GM18498 (cell line): ENCODE measurements at regions not wholly inside any gene's neighbourhood (a gene's known extent, or its start where the extent isn't known, plus 50 kb on each side); places are given as distances from the start of the nearest gene placed in this dataset.
"Not testable (repeated sequence)": the region's sequence is repeated elsewhere in the genome, so short reads cannot be mapped to it uniquely, and the experiment has no call there.

Experiments used
- ATAC-seq: cut with Tn5 transposase; IDR thresholded peaks from one replicate; pipeline ENCODE4 v1.9.1; 2021; ENCODE audit warnings: mild to moderate bottlenecking, moderate library complexity; ENCODE audit not compliant: unreplicated experiment

GRCh38 chr4:148574911-148575310 lies 132.7 kb upstream of the NR3C2 start:
- no peak for ATAC-seq

GRCh38 chr4:148574502-148574901 lies 132.3 kb upstream of the NR3C2 start:
- ATAC-seq: no peak

- ATAC-seq: no peak
Observed at GRCh38 chr4:148574066-148574465, 131.9 kb upstream of the NR3C2 start.

- no peak for ATAC-seq
Observed at GRCh38 chr4:148573296-148573695, 131.1 kb upstream of the NR3C2 start.

- ATAC-seq: no peak
Observed at GRCh38 chr4:148565801-148566200, 123.6 kb upstream of the NR3C2 start.

- ATAC-seq: no peak
Observed at GRCh38 chr4:148563684-148564083, 121.5 kb upstream of the NR3C2 start.

- ATAC-seq: no peak
Observed at GRCh38 chr4:148561467-148561866, 119.3 kb upstream of the NR3C2 start.

- no peak for ATAC-seq
Observed at GRCh38 chr4:148557793-148558192, 115.6 kb upstream of the NR3C2 start.

- no peak for ATAC-seq
Observed at GRCh38 chr4:148550788-148551187, 108.6 kb upstream of the NR3C2 start.

GRCh38 chr4:148542922-148543623 lies 100.9 kb upstream of the NR3C2 start:
- no peak for ATAC-seq

- no peak for ATAC-seq
Observed at GRCh38 chr4:148540622-148541326, 98.6 kb upstream of the NR3C2 start.

GRCh38 chr4:148539387-148539786 lies 97.2 kb upstream of the NR3C2 start:
- ATAC-seq: no peak

GRCh38 chr4:148533851-148534250 lies 91.6 kb upstream of the NR3C2 start:
- not testable (repeated sequence) for ATAC-seq

GRCh38 chr4:148530114-148530513 lies 87.9 kb upstream of the NR3C2 start:
- no peak for ATAC-seq

- no peak for ATAC-seq
Observed at GRCh38 chr4:148527571-148527970, 85.4 kb upstream of the NR3C2 start.

- ATAC-seq: no peak
Observed at GRCh38 chr4:148522995-148523394, 80.8 kb upstream of the NR3C2 start.

GRCh38 chr4:148515248-148515647 lies 73.0 kb upstream of the NR3C2 start:
- ATAC-seq: no peak

GRCh38 chr4:148514581-148514980 lies 72.4 kb upstream of the NR3C2 start:
- no peak for ATAC-seq

GRCh38 chr4:148514041-148514440 lies 71.8 kb upstream of the NR3C2 start:
- no peak for ATAC-seq

GRCh38 chr4:148510211-148510610 lies 68.0 kb upstream of the NR3C2 start:
- ATAC-seq: no peak

- no peak for ATAC-seq
Observed at GRCh38 chr4:148503681-148504080, 61.5 kb upstream of the NR3C2 start.

GRCh38 chr4:148497258-148497657 lies 55.0 kb upstream of the NR3C2 start:
- no peak for ATAC-seq

- ATAC-seq: no peak
Observed at GRCh38 chr4:148495463-148495862, 53.2 kb upstream of the NR3C2 start.
